ENCODE measurements at regions not wholly inside any gene's neighbourhood (a gene's known extent, or its start where the extent isn't known, plus 50 kb on each side); places are given as distances from the start of the nearest gene placed in this dataset.

GRCh38 chr17:77416105-77416713, 275.4 kb downstream of the SEC14L1 start:
- TF ChIP-seq CTCF (IDR thresholded peaks at IDR 0.05) (no peak), POLR2A (IDR thresholded peaks at IDR 0.05) (no peak)

All from stomach (tissue), 4 donors.